HG03039 (cell line): ENCODE measurements at regions not wholly inside any gene's neighbourhood (a gene's known extent, or its start where the extent isn't known, plus 50 kb on each side); places are given as distances from the start of the nearest gene placed in this dataset.

Source experiments
- ATAC-seq: cut with Tn5 transposase; IDR thresholded peaks from one replicate; pipeline ENCODE4 v1.9.1; 2021; ENCODE audit warnings: mild to moderate bottlenecking, moderate library complexity; ENCODE audit not compliant: unreplicated experiment

DNA sequence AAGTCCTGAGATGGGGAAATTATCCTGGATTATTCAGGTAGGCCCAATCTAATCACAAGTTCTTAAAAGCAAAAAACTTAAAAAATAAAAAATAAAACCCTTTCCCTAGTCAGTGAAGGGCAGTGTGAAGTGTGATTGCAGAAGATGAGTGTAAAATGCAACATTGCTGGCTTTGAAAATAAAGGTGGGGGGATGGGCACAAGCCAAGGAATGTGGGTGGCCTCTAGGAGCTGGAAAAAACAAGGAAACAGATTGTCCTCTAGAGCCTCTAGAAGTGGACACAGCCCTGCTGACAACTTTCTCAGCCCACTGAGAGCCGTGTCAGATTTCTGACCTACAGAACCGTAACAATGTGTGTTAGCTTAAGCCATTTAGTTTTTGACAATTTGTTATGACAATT lies 184.3 kb upstream of the HNRNPA3 start:
- ATAC-seq: no peak

DNA sequence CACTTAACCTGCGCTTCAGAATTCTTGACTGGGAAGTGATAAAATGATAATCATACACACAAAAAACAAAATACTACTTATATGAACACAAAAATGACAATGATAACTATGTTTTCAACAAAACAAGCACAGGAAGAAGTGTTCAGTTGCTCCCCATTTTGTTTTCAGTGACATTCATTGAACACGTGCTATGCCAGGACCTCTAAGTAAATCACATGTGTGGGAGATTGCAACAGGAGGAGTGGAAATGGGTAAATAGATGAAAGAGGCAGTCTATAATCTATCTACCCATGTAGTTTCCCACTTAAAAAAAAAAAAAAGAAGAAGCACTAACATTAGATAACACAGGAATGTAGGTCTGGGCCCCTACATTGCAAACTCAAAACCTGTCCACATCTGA lies 183.5 kb upstream of the HNRNPA3 start:
- no peak for ATAC-seq

DNA sequence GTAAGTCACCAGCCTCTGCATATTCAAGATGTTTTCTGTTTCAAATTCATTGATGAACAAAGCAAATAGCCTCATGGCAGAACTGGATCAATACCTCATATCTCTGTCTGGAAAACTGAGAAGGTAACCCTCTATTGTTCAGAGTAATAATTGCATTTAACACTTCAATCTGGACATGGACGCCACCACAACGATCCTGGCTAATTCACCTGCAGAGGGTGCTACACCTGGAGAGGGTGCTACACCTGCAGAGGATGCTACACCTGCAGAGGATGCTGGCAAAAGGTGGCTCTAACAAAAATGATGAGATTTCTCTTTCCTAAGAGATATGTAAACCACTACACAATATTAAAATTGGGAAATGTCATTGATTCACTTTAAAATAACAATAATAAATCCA lies 183.1 kb upstream of the HNRNPA3 start:
- ATAC-seq: no peak

GRCh38 chr2:177029901-177030300 lies 182.7 kb upstream of the HNRNPA3 start:
- ATAC-seq: no peak

DNA sequence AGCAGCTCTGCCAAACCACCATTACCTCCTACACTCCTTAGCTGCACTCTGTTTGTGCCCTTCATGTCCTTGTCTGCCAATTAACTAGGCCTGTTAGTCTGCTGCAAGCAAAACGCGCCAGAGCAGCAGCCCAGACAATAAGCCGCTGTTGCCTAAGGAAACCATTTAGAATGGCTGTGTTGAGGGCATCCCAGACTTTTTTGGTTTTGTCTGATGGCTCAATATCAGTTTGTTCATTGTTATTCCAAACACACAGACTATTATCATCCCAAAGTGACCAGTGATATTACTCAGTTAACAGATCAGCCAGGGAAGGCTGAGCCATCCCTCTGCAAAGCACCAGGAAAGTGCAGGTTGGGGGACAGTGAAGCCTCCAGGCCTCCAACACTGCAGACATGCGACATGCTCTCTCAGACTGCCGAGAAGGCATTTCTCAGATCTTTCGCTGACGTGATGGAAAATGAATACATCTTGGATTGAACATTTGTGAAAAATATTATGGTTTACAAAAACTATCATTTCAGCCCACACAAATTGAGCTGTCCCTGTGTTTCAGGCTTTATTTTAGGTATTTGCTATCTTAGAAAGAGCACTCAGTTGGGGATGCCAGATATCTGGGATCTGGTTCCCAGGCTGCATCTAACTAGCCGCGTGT lies 182.0 kb upstream of the HNRNPA3 start:
- ATAC-seq: no peak

DNA sequence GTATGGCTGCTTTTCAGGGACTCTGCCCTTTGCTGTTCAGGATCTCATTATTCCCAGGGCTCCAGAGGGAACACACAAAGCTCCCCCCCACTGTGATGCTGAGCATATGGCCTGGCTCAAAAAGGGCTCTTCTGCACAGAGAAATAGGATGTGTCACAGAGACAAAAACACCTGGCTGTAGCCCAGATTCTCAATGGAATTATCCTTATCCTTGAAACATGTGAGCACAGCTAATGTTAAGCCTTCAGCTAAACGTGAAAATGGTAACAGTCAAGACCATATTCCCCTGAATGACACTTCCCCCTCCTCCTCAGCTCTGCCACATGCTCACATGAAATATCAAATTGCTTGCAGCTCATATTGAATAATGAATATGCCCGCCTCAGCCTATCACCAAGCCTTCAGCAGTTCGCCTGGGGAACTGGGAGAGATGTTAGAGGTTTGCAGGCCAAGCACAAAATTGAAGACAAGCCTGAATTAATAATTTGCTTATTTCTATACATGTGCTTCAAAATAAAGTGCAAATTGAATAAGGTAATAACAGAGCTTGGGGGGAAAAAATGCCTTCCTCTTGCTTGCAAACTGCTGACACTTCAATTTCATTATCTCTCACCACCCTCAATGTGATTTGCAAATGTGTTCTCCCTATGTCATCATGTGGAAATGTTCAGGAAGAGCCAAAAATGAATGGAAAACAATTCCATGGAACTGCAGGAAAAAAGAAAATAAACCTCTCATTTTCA lies 181.0 kb upstream of the HNRNPA3 start:
- no peak for ATAC-seq

DNA sequence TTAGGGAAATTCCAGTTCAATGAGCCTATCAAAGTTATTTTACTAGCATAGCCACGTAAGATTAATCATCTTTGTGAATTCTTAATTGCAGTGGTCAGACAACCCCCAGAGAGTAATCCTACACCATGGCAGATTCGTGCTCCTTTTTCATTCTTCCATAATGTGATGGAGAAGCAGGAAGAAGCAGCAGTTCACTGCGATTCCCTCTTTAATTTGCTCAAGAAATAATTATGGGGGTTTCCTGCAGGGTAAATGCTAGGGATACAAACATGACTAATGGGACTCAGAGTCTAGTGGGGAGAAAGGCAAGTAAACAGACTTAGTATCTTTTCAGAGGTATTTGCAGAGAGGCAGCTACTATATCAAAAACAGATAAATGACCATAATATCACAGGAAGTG lies 175.8 kb upstream of the HNRNPA3 start:
- no peak for ATAC-seq

- no peak for ATAC-seq
Observed at GRCh38 chr2:177037569-177037968, 175.0 kb upstream of the HNRNPA3 start.

DNA sequence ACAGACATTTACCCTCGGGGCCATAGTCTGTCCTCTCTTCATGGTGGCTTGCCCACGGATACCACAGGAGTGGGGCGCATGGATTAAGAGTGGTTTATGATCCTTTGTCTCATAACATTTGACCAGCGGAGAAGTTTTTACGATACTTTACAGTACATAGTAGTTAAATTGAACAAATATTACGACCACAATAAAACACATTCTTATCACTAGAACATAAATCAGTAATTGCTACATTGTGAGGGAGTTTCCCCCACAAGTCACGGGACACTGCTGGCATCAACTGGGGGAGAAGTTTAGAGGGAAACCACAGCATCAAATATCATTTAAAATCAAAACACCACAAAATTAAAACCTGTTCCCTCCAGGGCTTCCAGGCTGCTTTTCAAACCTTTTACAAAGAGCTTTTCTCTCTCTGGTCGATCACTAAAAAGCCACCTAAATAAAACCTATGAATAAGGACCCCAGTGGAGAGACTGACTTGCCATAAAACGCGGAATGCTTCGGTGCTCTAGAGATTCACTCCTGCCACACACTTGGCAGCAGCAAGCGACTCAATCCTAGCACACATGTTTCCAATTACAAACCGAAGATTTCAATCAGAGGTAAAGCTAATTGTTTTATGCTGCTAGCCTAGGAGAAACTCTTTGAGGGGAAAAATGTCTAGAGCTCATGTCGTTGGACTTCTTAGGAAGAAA lies 173.7 kb upstream of the HNRNPA3 start:
- ATAC-seq: no peak

GRCh38 chr2:177042311-177042710 lies 170.3 kb upstream of the HNRNPA3 start:
- ATAC-seq: no peak

DNA sequence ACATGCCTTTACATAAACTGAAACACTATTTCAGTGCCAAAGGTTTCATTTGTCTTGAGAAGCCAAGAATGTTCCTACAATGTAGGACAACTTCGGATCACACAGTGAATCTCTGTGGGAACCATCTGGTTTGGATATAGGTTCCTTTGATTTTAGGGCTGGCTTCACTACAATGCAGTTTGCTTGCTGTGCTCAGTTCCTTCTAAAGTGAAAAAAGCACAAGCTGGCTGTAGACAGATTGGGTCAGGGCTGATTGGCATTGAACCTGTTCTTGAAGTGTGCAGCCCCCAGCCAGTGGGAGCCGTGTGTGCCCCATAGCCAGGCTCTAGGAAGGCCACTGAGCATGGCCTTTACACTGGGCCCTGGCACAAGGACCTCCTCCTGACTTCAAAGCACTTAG lies 167.9 kb upstream of the HNRNPA3 start:
- no peak for ATAC-seq

- no peak for ATAC-seq
Observed at GRCh38 chr2:177048981-177049380, 163.6 kb upstream of the HNRNPA3 start.

GRCh38 chr2:177051278-177051677 lies 161.3 kb upstream of the HNRNPA3 start:
- ATAC-seq: no peak

- ATAC-seq: no peak
Observed at GRCh38 chr2:177052471-177052870, 160.1 kb upstream of the HNRNPA3 start.

- ATAC-seq: no peak
Observed at GRCh38 chr2:177053038-177053437, 159.6 kb upstream of the HNRNPA3 start.

- no peak for ATAC-seq
Observed at GRCh38 chr2:177053716-177054115, 158.9 kb upstream of the HNRNPA3 start.

DNA sequence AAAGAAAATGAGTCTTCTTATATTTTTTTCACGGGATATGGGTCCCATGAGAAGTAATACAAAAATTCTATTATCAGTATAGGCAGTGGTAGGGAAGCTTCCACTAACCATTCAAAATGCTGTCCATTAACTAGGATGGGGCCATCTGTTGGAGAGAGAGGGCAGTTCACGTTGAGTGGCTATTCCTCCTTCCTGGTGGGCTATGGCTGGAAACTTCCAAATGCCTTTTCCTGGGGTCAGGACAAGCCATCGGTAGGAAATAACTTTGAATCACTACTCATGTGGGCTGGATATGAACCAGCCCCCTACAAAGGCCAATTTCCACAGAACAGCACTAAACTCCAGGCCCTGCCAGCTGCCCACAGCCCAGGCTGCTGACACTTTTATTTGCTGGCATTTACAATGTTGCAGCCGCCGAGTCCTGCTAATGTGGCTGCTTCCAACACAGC lies 156.1 kb upstream of the HNRNPA3 start:
- ATAC-seq: no peak

DNA sequence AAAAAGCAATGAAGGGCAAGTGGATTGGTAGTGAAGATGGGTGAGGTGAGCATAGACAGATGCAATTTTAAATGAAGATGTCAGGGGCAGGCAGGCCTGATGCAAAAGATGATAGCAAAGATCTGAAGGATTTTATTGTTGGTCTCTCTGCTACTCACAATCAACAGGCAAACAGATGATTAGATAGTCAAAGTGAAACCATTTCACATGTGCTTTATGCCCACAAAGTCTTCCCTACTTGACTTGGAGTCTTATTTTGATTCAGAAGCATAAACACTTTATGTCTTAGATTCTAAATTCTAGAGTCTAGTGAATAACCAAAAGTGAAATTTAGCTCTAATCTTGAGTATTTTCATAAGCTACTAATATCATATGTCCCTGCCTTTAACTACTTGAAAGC lies 153.8 kb upstream of the HNRNPA3 start:
- ATAC-seq: peak; percentile 61

GRCh38 chr2:177059293-177059692 lies 153.3 kb upstream of the HNRNPA3 start:
- ATAC-seq: no peak

- ATAC-seq: no peak
Observed at GRCh38 chr2:177063331-177063730, 149.3 kb upstream of the HNRNPA3 start.

GRCh38 chr2:177064422-177064821 lies 148.2 kb upstream of the HNRNPA3 start:
- no peak for ATAC-seq

GRCh38 chr2:177068967-177069366 lies 143.6 kb upstream of the HNRNPA3 start:
- no peak for ATAC-seq
